Spleen (tissue), 7 donors: ENCODE measurements at regions not wholly inside any gene's neighbourhood (a gene's known extent, or its start where the extent isn't known, plus 50 kb on each side); places are given as distances from the start of the nearest gene placed in this dataset.

Experiments
- POLR2A ChIP-seq, 3 donors: fragments of 450-650 bp; IDR thresholded peaks; one replicate each; pipeline ENCODE4 v1.5.1; 2017; ENCODE audit warnings: antibody characterized with exemption in 3 of 3, mild to moderate bottlenecking in 1 of 3
- POLR2AphosphoS5 ChIP-seq, 3 donors: sonication (generic); formaldehyde crosslinking; IDR thresholded peaks; one replicate each; pipeline ENCODE4 v1.5.1; 2017; ENCODE audit warnings: antibody characterized with exemption in 3 of 3
- TF ChIP-seq, protein P1 (sequence below), 11 experiments: fragments of 200-600 bp in 7 of 11; fragments of 450-650 bp in 4 of 11; sonication (generic) in 4 of 11; IDR thresholded peaks in 8 of 11; conservative IDR thresholded peaks in 3 of 11; 1 replicate in 7 of 11; 2 replicates in 4 of 11; pipeline versions ENCODE4 v1.4.0 to v1.8.0; 2016 to 2021; ENCODE audit warnings: antibody characterized with exemption in 11 of 11, inconsistent platforms in 4 of 11, mild to moderate bottlenecking in 1 of 11
- donor health status: DM: no; HTN: no; CAD: no; lungs with moderate emphysema.
- donor health status: DM: no; HTN: no; CAD: no.
- donor health status: DM: no; HTN: no; CAD: no.

DNA sequence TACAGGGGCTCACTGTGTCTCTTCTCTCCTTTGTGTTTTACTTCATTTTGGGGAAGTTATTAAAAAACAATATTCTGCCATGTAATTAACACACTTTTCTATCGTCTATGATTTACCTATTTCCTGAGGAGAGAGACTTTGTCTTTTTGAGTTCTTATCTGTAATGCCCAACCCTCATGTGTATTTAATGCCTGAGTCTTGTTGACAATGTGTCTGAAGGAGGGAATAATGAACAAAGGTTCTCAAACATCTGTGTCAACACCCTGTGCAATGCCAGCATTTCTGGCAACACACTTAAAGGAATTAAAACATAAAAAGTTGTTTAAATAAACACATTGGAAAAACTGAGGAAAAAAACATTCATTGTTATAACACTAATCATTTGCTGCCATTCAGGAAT, 147.1 kb downstream of the SLC15A5 start:
- TF ChIP-seq, protein P1, sequence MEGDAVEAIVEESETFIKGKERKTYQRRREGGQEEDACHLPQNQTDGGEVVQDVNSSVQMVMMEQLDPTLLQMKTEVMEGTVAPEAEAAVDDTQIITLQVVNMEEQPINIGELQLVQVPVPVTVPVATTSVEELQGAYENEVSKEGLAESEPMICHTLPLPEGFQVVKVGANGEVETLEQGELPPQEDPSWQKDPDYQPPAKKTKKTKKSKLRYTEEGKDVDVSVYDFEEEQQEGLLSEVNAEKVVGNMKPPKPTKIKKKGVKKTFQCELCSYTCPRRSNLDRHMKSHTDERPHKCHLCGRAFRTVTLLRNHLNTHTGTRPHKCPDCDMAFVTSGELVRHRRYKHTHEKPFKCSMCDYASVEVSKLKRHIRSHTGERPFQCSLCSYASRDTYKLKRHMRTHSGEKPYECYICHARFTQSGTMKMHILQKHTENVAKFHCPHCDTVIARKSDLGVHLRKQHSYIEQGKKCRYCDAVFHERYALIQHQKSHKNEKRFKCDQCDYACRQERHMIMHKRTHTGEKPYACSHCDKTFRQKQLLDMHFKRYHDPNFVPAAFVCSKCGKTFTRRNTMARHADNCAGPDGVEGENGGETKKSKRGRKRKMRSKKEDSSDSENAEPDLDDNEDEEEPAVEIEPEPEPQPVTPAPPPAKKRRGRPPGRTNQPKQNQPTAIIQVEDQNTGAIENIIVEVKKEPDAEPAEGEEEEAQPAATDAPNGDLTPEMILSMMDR (IDR thresholded peaks at IDR 0.05 in 8 of 11, conservative IDR thresholded peaks at IDR 0.05 in 3 of 11) = no peak
- TF ChIP-seq POLR2A (IDR thresholded peaks at IDR 0.05) (no peak), POLR2AphosphoS5 (IDR thresholded peaks at IDR 0.05) (no peak)
